ENCODE measurements at regions not wholly inside any gene's neighbourhood (a gene's known extent, or its start where the extent isn't known, plus 50 kb on each side); places are given as distances from the start of the nearest gene placed in this dataset.
"Not testable (repeated sequence)": the region's sequence is repeated elsewhere in the genome, so short reads cannot be mapped to it uniquely, and the experiment has no call there.

DNA sequence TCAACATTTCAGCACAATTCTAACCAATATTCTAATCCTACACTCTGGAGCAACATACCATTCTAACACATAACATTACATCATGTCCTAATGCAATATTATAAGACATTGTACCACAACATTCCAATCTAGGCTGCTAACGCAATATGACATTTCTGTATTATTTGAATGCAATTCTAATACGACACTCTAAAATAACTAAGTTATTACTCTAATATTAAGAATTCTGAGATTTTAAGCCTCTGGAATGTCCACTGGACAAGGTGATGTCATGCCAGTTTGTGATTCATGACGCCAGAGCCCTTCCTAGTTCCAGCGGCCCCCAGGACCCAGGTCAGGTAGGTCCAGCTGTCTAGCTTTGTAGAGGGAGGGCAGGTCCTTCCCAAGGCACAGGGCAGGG, 69.7 kb upstream of the SIRPA start:
- DNase-seq, result no peak

DNA sequence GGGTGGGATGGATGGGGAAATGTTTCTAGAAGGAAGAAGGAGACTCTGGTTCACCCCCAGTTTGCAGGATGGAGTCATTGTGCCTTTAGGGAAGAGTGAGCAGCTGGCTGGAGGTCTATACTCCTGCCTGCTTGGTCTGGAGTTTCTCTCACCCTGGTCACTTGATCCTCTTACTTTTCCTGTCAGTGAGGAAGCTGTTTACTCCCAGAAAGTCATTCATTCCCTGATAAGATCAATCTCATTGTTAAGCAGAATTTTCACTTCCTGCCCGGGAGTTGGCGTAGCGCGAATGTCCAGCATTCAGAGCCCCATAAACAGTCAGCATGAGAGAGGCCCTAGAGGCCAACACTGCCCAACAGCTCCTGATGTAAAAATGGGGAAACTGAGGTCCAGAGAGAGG, 70.4 kb upstream of the SIRPA start:
- no peak for DNase-seq

DNA sequence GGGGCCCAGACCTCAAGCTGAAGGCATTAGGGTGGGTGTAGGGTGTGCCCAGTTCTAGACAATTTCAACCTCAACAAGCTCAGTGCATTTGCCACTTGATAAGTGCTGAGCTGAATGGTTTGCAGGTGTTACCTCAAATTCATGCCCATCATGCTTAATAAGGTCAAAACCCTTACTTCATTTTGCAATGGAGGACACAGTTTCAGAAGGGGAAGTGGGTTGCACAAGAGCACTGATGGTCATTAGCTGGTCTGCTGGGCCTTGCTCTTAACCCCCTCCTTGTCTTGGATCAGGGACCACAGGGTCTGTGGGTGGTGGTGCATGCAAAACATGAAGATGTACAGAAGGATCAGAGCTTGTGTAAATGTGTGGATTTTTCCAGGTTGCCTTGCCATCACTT, 71.0 kb upstream of the SIRPA start:
- DNase-seq, result no peak

DNA sequence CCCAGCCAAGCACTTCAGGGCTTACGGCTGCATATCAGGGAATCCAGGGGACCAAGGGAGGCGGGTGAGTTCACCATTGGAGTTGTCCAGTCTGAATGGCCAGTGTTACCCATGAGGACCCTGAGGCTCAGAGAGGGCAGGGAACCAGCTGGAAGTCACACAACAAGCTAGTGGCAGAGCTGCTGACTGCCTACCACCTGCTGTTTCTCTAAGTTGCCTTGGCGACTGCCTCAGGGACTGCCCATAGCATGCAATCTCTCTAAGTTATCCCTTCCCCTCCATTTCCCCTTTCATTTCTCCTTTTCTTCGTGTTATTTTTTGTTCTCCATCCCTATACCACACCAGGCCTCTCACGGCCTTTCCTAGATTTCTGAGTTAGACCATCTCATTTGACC, 71.8 kb upstream of the SIRPA start:
- no peak for DNase-seq

DNA sequence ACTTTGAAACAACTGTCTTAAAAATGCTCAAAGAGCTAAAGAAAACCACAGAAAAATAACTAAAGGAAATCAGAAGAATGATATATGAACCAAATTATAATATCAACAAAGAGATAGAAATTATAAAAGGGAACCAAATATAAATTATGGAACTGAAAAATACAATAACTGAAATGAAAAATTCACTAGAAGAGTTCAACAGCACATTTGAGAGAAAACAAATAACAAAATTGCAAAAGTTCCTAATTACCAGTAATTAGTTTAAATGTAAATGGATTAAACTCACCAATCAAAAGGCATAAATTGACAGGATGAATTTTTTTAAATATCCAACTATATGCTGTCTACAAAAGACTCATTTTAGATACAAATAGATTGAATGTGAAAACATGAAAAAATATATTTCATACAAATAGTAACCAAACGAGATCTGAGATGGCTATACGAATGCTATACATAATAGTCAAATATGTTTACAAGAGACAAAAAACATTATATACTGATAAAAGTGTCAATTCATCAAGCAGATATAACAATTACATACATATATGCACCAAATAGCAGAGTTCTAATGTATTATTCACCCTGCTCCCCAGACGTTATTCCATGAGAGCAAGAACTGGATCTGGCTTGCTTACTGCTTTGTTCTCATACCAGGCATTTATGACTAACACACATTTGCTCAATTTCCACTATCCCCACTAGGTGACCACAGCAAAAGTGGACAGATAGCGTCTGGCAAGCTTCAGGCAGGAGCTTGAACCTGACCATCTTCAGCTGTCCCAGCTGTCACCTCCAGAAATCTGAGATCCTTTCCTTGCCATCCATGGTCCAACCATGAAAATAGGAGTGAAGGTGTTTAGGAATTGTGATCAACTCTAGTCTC, 72.4 kb upstream of the SIRPA start:
- no peak for DNase-seq

DNA sequence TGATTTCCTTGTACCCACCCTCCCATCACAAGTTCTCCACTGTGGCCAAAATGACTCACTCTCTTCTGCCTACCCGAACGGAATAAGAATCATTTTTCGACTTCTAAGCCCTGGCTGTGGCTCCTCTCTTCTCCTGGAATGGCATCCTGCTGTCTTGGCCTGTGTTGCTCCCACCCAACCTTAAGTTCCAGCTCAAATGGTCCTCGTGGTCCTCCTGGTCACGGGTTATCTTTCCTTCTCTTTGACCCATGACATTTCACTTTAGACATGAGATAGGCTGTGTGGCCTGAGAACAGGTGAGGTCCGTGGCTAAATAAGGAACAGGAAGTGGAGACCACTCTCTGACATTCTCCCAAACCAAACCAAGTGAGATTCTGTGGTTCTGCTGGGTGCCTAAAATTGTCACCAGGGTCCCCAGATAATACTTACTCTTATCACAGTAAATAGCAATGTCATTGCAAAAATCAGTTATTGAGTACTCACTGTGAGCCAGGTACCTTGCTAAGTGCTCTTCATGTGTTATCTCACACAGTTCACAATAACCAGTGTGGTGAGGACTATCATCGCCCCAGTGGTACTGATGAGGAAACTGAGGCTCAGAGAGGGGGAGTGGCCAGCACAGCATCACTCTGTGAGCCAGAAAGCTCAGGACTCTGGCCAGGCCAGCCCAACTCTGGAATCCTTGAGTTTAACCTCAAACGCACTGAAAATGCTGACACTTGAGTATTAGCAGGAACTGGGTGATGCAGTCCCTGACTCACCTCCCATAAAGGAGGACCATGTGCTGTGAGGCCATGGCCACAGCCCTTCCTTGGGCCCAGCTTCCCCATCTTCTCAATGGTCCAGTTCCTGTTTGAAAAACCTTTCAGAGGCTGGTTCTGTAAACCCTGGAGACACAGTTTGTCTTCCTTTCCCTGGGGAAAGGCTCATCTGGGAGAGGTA, 74.8 kb upstream of the SIRPA start:
- no peak for DNase-seq

DNA sequence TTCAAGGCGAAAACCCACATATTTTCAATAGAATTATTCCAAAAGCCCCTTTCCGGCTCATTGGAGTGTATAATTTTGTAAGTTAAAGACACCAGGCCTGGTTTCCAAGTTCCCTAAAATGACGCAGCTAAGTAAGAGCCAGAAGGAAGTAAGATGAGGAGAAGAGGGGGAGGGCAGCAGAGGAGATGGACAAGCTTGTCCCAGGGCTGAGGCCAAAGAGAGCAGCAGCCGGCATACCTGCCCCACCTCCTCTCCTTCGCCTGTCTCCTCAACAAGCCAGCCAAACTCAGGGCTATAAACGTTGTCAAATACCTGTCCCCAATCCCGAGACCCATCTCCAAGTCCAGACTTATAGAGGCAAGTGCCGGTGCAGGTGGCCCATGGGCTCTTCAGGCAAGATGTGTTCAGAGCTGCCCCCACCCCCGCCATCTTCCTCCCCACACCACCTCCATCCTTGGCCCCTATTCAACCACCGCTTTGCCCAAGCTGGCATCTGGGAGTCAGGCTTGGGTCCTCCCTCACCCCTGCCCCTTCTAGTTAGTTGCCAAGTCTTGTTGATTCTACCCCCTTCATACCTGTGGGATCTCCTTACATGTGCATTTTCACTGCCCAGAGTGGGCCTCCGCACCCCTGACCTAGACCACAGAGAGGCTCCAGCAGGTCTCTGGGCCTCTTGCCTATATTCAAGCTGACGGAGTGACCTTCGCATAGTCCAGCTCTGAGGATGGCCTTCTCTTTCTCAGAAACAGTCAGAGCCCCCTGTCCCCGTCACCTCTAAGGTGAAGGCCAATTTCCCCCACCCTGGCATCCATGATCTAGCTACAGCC, 75.7 kb upstream of the SIRPA start:
- no peak for DNase-seq

DNA sequence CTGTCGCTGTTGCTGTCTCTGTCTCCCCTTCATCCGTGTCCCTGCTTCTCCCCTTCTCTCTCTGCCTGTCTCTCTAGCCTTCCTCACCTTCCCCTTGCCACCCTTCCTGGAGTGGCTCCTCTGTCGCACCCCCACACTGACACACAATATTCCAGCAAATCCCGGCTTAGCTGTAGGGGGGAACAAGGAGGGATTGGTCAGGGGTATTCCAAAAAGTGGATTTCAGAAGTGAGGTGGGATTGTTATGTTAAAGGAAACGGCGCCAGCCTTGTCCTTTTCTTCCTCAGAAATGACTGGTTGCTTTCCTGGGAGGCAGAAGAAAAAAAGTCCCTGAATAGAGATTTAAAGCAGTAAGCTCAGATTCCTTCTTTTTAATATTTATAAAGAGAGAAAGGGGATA, 76.3 kb upstream of the SIRPA start:
- no peak for DNase-seq

DNA sequence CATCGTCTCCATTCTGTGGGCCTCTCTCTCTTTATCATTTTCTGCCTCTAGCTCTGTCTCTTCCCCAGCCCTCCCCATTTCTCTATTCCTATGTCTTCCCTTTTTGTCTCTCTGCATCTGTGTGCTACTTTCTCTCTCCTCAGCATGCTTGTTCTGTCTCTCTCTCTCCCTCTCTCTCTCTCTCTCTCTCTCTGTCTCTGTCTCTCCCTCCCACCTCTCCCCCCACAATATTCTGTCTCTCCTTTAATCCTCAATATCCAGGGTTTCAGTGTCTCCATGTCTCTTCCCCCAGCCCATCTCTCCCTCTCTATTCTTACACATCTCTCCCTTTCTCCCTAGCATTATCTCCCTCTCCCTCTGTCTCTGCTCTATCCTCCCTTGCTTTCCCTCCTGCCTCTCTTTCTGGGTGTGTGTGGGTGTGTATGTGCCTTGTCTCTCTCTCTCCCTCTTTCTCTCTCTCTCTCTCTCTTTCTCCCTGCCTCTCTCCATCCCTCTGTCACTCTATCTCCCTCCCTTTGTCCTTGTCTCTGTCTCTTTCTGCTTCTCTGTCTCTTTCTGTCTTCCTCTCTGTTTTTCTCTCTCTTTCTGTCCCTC, 76.9 kb upstream of the SIRPA start:
- DNase-seq, result no peak

DNA sequence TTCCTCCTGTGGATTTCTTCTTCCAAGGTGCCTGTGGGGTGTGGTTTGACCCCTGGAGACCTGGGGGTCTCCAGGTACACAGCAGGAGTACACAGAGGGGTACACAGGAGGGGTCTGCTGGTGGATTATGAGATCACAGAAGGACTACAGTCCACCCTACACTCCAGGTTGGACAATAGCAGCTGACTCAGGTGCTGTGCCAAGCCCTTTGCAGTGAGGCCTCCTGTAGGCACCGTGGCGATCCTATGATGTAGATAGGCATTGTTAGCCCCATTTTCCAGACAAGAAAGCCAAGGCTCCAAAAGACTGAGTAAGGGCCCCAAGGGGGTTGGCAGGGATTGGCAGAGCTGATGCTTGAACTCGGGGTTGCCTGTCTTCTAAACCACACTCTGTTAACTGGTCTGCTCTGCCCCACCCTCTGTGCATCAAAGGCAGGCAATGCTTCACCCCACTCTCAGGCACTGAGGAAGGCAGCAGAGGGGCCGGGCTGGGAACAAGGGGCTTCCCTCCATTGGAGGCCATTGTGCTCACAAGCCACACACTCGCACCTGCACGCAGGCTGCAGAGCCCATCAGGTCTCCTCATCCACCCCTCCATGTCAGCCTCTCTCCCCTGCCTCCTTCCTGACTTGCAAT, 77.5 kb upstream of the SIRPA start:
- no peak for DNase-seq

DNA sequence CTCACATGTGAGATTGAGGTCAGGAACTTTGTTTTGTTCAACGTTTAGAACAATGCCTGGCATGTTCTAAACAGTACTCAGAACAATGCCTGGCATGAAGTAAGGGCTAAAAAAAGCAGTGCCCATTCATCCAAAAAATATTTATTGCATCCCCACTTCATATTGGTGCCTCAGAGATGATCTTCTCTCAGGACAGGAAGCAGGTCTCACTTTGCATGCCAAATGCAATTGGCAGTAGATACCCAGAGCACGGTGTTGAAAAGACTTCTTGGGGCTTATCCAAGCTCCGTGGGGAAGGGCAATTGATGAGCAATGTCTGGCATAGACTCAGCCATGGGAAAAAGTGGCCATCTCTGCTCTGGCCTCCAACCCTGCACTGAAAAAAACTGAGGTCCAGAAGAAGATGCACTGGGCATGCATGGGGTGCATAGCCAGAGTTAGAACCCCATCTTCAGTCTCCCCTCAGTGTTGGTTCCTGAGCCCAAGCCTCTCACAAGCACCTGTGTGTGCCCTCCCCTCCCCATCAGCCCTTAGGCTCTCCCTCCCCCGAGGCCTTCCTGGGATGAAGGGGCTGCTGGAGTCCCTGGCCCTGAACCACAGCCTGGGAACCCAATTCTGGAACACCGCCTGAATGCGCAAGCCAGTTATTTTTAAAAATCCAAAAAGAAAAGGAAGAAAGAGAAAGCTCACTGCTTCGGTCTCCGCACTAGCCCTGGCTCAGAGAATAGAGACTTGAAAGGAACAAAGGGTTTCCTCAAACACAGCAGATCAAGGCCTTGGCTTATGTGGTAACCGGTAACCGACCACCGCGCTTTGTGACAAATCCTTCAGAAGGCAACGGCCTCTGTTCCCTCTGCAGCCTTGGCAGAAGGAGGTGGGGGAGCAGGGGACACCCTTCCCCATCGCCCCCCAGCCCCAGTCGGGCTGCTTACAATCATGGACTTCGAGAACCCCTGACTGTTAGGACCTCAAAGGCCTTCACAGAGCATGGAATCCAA, 78.5 kb upstream of the SIRPA start:
- no peak for DNase-seq

DNA sequence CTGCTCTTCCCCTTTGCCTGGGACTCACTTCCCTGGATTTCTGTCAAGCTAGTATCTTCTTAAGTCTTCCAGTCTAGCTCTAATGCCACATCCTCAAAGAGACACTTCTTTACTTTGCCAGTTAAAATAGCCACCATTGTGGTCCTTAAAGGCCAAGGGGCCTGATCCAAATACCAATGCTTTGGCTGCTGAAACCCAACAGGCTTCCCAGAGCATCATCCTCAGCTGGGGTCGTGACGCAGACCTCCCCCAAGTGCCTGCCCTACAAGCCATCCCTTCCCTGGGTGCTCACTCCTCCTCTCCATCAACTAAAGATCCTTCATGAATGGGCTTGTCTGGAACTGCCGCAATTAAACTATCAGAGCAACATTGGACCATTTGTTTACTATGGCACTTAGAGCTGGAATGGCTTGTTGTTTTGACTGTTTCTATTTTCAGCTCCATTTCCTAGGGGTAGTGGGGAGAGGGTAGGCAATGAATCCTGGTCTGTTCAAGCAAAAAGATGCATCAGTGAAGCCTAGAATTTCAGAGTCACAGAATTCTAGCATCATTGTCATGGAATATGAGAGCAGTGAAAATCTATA, 79.6 kb upstream of the SIRPA start:
- no peak for DNase-seq

DNA sequence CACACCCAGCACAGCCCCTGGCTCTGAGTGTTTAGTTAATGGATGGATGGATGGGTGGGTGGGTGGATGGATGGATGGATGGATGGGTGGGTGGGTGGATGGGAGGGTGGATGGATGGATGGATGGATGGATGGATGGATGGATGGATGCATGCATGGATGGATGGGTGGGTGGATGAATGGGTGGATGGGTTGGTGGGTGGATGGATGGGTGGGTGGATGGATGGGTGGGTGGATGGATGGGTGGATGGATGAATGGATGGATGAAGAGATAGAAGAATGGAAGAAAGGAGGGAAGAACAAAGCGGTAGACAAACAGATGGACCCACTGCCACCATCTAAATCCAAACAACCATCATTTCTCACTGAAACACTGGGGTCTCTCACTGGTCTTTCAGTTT, 80.3 kb upstream of the SIRPA start:
- DNase-seq, result not testable (repeated sequence)

DNA sequence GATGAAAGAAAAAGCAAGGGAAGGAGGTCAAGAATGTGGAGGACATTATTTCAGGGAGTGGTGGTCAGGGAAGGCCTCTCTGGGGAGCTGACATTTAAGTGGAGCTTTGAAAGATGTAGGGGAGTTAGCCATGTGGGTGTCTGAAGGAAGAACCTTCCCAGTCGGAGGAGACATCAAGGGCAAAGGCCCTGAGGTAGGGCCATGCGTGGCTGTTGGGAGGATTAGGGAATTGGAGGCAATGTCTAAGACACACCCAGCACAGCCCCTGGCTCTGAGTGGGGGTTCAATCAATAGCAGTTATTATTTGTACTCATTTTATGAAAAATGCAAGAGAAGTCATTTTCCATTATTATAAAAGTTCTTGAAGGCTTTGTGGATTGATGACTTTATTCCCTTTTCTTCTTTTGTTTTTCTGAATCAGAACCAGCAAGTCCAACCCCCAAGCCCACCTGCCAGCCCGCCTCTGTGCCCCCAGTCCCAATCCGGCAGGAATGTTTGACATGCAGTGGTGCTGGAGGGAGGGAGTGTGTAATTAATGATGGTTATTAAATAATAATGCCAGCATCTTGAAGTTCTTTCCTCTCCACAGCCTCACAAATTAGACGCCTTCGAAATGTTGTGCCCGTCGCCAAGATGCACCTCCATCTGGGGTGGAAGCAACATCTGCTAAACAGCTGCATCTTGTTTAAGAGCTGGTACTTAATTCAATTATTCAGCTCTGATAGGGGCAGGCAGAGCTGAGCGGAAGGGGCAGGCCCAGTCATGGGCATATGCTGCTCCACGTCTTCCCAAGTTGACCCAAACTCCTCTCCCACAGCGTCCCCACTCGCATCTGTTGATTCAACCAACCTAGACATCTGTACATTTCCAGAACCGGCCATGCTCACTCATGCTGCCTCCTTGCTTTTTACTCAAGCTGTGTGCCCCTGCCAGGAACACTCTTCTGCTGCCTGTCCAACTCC, 81.3 kb upstream of the SIRPA start:
- no peak for DNase-seq

DNA sequence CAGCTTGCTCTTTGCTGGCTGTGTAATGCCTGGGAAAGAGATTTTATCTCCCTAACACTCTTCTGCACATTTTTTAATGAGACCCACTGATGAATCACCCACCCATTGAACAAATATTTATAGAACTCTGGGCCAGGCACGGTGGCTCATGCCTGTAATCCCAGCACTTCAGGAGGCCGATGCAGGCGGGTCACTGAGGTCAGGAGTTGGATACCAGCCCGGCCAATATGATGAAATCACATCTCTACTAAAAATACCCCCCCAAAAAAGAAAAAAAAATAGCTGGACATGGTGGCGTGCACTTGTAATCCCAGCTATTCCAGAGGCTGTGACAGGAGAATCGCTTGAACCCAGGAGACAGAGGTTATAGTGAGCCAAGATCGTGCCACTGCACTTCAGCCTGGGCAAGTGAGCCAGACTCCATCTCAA, 82.1 kb upstream of the SIRPA start:
- DNase-seq, result no peak

DNA sequence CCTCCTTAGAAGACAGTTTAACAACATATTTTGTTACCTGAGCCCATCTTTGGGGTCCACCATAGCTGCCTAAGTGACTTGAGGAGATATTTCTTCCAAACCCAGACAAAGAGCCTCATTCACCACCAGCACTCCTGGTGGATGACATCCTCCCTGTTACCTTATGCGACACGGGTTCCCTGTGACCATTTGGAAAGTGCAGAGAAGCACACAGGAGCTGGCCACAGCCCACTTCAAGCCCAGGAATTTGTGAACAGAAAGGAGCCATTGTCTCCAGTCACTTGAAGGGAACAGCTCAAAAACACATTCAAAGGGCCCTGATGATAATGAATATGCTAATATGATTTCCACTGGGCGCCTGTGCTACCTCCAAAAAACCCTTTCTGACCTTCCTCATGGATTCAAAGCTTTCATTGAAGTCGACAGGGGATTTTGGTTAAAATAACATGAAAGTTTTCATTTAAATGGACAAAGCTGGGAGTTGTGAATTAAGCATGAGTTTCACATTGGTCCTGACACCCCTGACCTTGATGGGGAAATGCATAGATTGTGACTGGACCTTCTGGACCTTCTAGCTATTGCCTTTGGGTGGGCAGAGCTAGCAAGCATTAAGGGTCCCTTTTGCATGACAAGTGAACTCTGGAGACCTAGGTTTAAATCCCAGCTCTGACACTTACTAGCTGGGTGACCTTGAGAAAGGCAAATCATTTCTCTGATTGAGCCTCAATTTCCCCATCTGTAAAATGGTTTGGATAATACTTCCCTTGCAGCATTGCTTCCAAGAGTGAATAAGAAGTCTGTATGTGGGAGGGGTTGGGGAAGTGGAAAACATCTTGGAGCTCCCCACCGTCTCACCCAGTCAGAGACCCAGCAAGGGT, 83.3 kb upstream of the SIRPA start:
- no peak for DNase-seq

DNA sequence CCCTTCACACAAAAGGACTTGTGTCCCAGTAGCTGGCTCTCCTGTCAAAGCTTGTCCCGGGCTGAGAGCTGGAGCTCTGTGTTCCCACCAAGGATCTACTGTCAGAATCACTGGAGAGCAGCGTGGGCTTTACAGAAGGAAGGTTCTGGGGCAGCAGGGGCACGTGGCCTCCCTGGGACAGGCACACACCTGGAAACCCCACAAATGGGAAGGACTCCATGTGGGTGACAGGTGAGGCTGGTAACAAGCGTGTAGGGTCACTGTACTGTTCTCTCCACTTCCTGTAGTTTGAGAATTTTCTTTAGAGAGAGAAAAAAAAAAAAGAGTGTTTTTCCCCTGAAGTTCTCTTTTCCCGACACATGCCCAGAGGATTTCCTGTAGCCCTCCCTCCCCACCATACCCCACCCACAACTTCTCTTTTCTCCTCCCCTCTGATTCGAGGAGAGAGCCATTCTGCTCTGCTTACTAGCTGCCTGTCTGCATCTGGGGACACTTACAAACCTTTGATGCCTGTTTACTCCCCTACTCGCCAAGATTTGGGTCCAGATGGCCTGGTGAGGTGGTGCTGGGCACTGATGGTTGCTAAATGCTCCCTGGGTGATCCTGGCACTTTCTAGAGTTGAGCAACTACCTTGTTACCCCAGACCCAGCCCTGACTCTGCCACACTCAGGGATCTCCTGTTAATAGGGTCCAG, 84.1 kb upstream of the SIRPA start:
- DNase-seq, result no peak

DNA sequence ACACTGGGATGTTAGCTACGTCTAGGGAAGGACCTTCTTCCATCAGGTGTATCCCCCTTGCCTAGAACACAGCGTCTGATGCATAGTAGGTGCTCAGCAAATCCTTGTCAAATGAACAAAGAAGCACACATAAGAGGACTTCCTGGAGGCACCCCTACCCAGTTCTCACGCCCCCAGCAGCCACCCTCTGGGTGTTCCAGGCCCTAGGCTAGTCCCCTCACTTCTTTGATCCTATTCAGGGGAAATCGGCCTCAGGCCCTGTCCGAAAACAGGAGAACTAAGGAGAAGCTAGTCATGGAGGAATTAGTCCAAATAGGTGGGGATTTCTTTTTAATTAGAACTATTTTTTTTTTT, 84.7 kb upstream of the SIRPA start:
- DNase-seq, result no peak

Data from activated CD8-positive, alpha-beta memory T cell treated with anti-CD3 and anti-CD28 coated beads, Interleukin-2, amount 50 U/mL, for 48 hours (primary cell).